ENCODE measurements at regions not wholly inside any gene's neighbourhood (a gene's known extent, or its start where the extent isn't known, plus 50 kb on each side); places are given as distances from the start of the nearest gene placed in this dataset.

GRCh38 chr7:138243836-138244235, 167.6 kb downstream of the AKR1D1 start:
- intact Hi-C loops (cut with DNase I), result no loop called here
- TF ChIP-seq CTCF (IDR thresholded peaks at IDR 0.05) (no peak), POLR2A (IDR thresholded peaks at IDR 0.05) (no peak), EP300 (IDR thresholded peaks at IDR 0.05) (no peak)
- 85 to 94% (median 87%) methylated on average over 1 of the region's 1 CpG for WGBS, 3 donors
- no peak overlapping the region for H3K27ac ChIP-seq
- H3K36me3 ChIP-seq, result no peaks in the 10 kb centered on the region
- H3K27me3 ChIP-seq, result no peaks in the 10 kb centered on the region
- peaks cover 2% of the 10 kb centered on the region for H3K4me1 ChIP-seq (ENCODE audit: insufficient read depth)
- no peaks in the 10 kb centered on the region for H3K9me3 ChIP-seq
- H3K4me3 ChIP-seq, result no peak overlapping the region
- no peak for DNase-seq

- intact Hi-C loops (cut with DNase I), result no loop called here
- no peak overlapping the region for H3K4me3 ChIP-seq
- H3K27ac ChIP-seq, result peak overlapping the region in 1 of 2 donors; percentile 42
- no peaks in the 10 kb centered on the region for H3K9me3 ChIP-seq
- no peak for DNase-seq
- H3K36me3 ChIP-seq, result no peaks in the 10 kb centered on the region
- no peaks in the 10 kb centered on the region for H3K27me3 ChIP-seq
- 61 to 76% (median 65%) methylated on average over 5 of the region's 5 CpGs for WGBS, 3 donors
- H3K4me1 ChIP-seq (ENCODE audit: insufficient read depth), result peaks cover 2% of the 10 kb centered on the region
- TF ChIP-seq POLR2A (IDR thresholded peaks at IDR 0.05) (no peak), CTCF (IDR thresholded peaks at IDR 0.05) (no peak), EP300 (IDR thresholded peaks at IDR 0.05) (no peak)
These were observed 168.3 kb downstream of the AKR1D1 start for GRCh38 chr7:138244606-138245005.

GRCh38 chr7:138245216-138245615, 169.0 kb downstream of the AKR1D1 start:
- Histone ChIP-seq H3K4me3 (no peak overlapping the region), H3K27me3 (no peaks in the 10 kb centered on the region), H3K36me3 (no peaks in the 10 kb centered on the region), H3K9me3 (no peaks in the 10 kb centered on the region), H3K4me1 (ENCODE audit: insufficient read depth) (peaks cover 2% of the 10 kb centered on the region), H3K27ac (peak overlapping the region in 1 of 2 donors; percentile 42)
- TF ChIP-seq EP300 (IDR thresholded peaks at IDR 0.05) (no peak), POLR2A (IDR thresholded peaks at IDR 0.05) (no peak), CTCF (IDR thresholded peaks at IDR 0.05) (no peak)
- no peak for DNase-seq
- intact Hi-C loops (cut with DNase I), result no loop called here

- Histone ChIP-seq H3K36me3 (no peaks in the 10 kb centered on the region), H3K27ac (peak overlapping the region in 1 of 2 donors; percentile 34), H3K4me1 (ENCODE audit: insufficient read depth) (peaks cover 2% of the 10 kb centered on the region), H3K27me3 (no peaks in the 10 kb centered on the region), H3K9me3 (no peaks in the 10 kb centered on the region), H3K4me3 (no peak overlapping the region)
- TF ChIP-seq CTCF (IDR thresholded peaks at IDR 0.05) (no peak), POLR2A (IDR thresholded peaks at IDR 0.05) (no peak), EP300 (IDR thresholded peaks at IDR 0.05) (no peak)
- WGBS, 3 donors, result 4 to 13% (median 9%) methylated on average over 1 of the region's 1 CpG
- intact Hi-C loops (cut with DNase I), result no loop called here
- DNase-seq, result no peak
These were observed 169.4 kb downstream of the AKR1D1 start for GRCh38 chr7:138245682-138246081.

GRCh38 chr7:138246428-138246827, 170.2 kb downstream of the AKR1D1 start:
- WGBS, 3 donors, result 88 to 90% (median 90%) methylated on average over 5 of the region's 5 CpGs

More at GRCh38 chr7:138246428-138246827, 170.2 kb downstream of the AKR1D1 start:
- Histone ChIP-seq H3K27ac (peak overlapping the region in 1 of 2 donors; percentile 34), H3K4me1 (ENCODE audit: insufficient read depth) (peaks cover 2% of the 10 kb centered on the region), H3K36me3 (no peaks in the 10 kb centered on the region), H3K27me3 (no peaks in the 10 kb centered on the region), H3K4me3 (no peak overlapping the region), H3K9me3 (no peaks in the 10 kb centered on the region)
- TF ChIP-seq EP300 (IDR thresholded peaks at IDR 0.05) (no peak), POLR2A (IDR thresholded peaks at IDR 0.05) (no peak), CTCF (IDR thresholded peaks at IDR 0.05) (no peak)
- DNase-seq, result no peak
- intact Hi-C loops (cut with DNase I), result no loop called here
